Panc1 (cell line): ENCODE measurements at regions not wholly inside any gene's neighbourhood (a gene's known extent, or its start where the extent isn't known, plus 50 kb on each side); places are given as distances from the start of the nearest gene placed in this dataset.

Source experiments
- CTCF ChIP-seq: fragments of 450-650 bp; IDR thresholded peaks from 2 replicates; pipeline ENCODE4 v1.5.1; 2017; ENCODE audit warnings: mild to moderate bottlenecking
- POLR2AphosphoS5 ChIP-seq: IDR thresholded peaks from 2 replicates; pipeline ENCODE4 v1.6.1; 2012; ENCODE audit warnings: mild to moderate bottlenecking, low read depth, low read length, moderate library complexity
- REST ChIP-seq, 2 experiments: IDR thresholded peaks; 2 replicates each; pipeline ENCODE4 v1.6.1; 2011 to 2012; ENCODE audit warnings: low read depth in 2 of 2, control low read depth in 1 of 2, low read length in 1 of 2, mild to moderate bottlenecking in 1 of 2, moderate library complexity in 1 of 2; ENCODE audit not compliant: insufficient read depth in 1 of 2
- SIN3A ChIP-seq: IDR thresholded peaks from 2 replicates; pipeline ENCODE4 v1.6.1; 2012; ENCODE audit warnings: low read depth, mild to moderate bottlenecking, low read length, moderate library complexity, borderline replicate concordance; ENCODE audit not compliant: insufficient read depth
- TCF7L2 ChIP-seq: IDR thresholded peaks from 2 replicates; pipeline ENCODE4 v1.6.1; 2011; ENCODE audit warnings: mild to moderate bottlenecking, low read depth, low read length, inconsistent platforms

- no peak for TF ChIP-seq CTCF
- no peak for TF ChIP-seq SIN3A
- no peak for TF ChIP-seq POLR2AphosphoS5
- TF ChIP-seq REST (IDR thresholded peaks at IDR 0.05; ENCODE audit: insufficient read depth in 1 of 2, low read depth in 2 of 2, low read length in 1 of 2) = no peak
- TF ChIP-seq TCF7L2 = no peak
These were observed 150.9 kb downstream of the C16orf95 start for GRCh38 chr16:87166321-87166720.
